CD14-positive monocyte (primary cell): ENCODE measurements at regions not wholly inside any gene's neighbourhood (a gene's known extent, or its start where the extent isn't known, plus 50 kb on each side); places are given as distances from the start of the nearest gene placed in this dataset.

ENCODE experiments used
- DNase-seq, 3 donors: peaks; one replicate each; pipeline ENCODE4 v3.0.0-alpha.2; 2011 to 2022
- H2AFZ ChIP-seq: 2 replicates; pipeline ENCODE4 v1.6.0; 2012; ENCODE audit warnings: mild to moderate bottlenecking, low read depth, low read length, inconsistent platforms; ENCODE audit not compliant: insufficient read depth, poor library complexity, severe bottlenecking
- H3K27ac ChIP-seq, 2 donors: 1 replicate in 1 of 2; 2 replicates in 1 of 2; pipeline ENCODE4 v1.5.1; 2012 to 2013; ENCODE audit warnings: low read length in 2 of 2, control low read depth in 1 of 2, inconsistent platforms in 1 of 2, low read depth in 1 of 2, mild to moderate bottlenecking in 1 of 2
- H3K27me3 ChIP-seq, 2 donors: one replicate each; pipeline versions ENCODE4 v1.6.0 to v1.6.1; 2011 to 2013; ENCODE audit warnings: low read length in 2 of 2; ENCODE audit not compliant: control insufficient read depth in 2 of 2, insufficient read depth in 2 of 2
- H3K36me3 ChIP-seq, 2 donors: replicated peaks in 1 of 2; 1 replicate in 1 of 2; 2 replicates in 1 of 2; pipeline versions ENCODE4 v1.5.1 to v1.6.1; 2012 to 2013; ENCODE audit warnings: low read length in 2 of 2, control low read depth in 1 of 2, inconsistent platforms in 1 of 2, mild to moderate bottlenecking in 1 of 2; ENCODE audit not compliant: insufficient read depth in 2 of 2, control insufficient read depth in 1 of 2
- H3K4me1 ChIP-seq, 2 donors: 1 replicate in 1 of 2; 2 replicates in 1 of 2; pipeline versions ENCODE4 v1.5.1 to v1.6.1; 2012 to 2013; ENCODE audit warnings: low read length in 2 of 2, control low read depth in 1 of 2, inconsistent platforms in 1 of 2, mild to moderate bottlenecking in 1 of 2, moderate library complexity in 1 of 2; ENCODE audit not compliant: insufficient read depth in 2 of 2, control insufficient read depth in 1 of 2
- H3K4me2 ChIP-seq: replicated peaks from 2 replicates; pipeline ENCODE3; 2012; ENCODE audit warnings: low read length, moderate library complexity, mild to moderate bottlenecking; ENCODE audit not compliant: poor library complexity, severe bottlenecking; ENCODE audit errors: extremely low read depth
- H3K4me3 ChIP-seq, 3 experiments: fragments of 200-600 bp in 1 of 3; sonication (generic) in 1 of 3; replicated peaks in 1 of 3; 1 replicate in 2 of 3; 2 replicates in 1 of 3; pipeline ENCODE4 v1.5.1; 2011 to 2013; ENCODE audit warnings: low read length in 3 of 3, mild to moderate bottlenecking in 3 of 3, control low read depth in 2 of 3, low read depth in 2 of 3, inconsistent platforms in 1 of 3, moderate library complexity in 1 of 3
- H3K79me2 ChIP-seq: 2 replicates; pipeline ENCODE4 v1.6.0; 2012; ENCODE audit warnings: mild to moderate bottlenecking, control low read depth, inconsistent platforms, low read length, moderate library complexity; ENCODE audit not compliant: insufficient read depth
- H3K9ac ChIP-seq: 2 replicates; pipeline ENCODE4 v1.6.0; 2017; ENCODE audit warnings: low read length, mild to moderate bottlenecking; ENCODE audit not compliant: insufficient read depth, poor library complexity, severe bottlenecking
- H3K9me3 ChIP-seq, 2 donors: replicated peaks in 1 of 2; 1 replicate in 1 of 2; 2 replicates in 1 of 2; pipeline versions ENCODE4 v1.5.1 to v1.6.1; 2012 to 2013; ENCODE audit warnings: low read length in 2 of 2, control low read depth in 1 of 2; ENCODE audit not compliant: control insufficient read depth in 1 of 2, insufficient read depth in 1 of 2
- H4K20me1 ChIP-seq: 2 replicates; pipeline ENCODE4 v1.6.0; 2012; ENCODE audit warnings: mild to moderate bottlenecking, low read length, control low read depth, moderate library complexity; ENCODE audit not compliant: insufficient read depth
- H3K27ac Mint-ChIP-seq, 7 donors: one replicate each; pipeline ENCODE4 v1.8.0; 2020; ENCODE audit warnings: mild to moderate bottlenecking in 7 of 7, mixed read lengths in 7 of 7, moderate library complexity in 6 of 7, inconsistent platforms in 2 of 7
- H3K27me3 Mint-ChIP-seq, 3 donors: one replicate each; pipeline ENCODE4 v1.8.0; 2021 to 2022; ENCODE audit warnings: low read depth in 3 of 3, mild to moderate bottlenecking in 3 of 3, mixed read lengths in 3 of 3, moderate library complexity in 3 of 3, inconsistent platforms in 1 of 3
- H3K36me3 Mint-ChIP-seq, 2 donors: one replicate each; pipeline ENCODE4 v1.8.0; 2020; ENCODE audit warnings: mixed read lengths in 2 of 2, inconsistent platforms in 1 of 2, mild to moderate bottlenecking in 1 of 2
- H3K4me1 Mint-ChIP-seq: one replicate; pipeline ENCODE4 v1.8.0; 2020; ENCODE audit warnings: mild to moderate bottlenecking, mixed read lengths
- H3K4me3 Mint-ChIP-seq, 2 donors: one replicate each; pipeline ENCODE4 v1.8.0; 2020; ENCODE audit warnings: mild to moderate bottlenecking in 2 of 2, mixed read lengths in 2 of 2, moderate library complexity in 1 of 2
- H3K9me3 Mint-ChIP-seq, 7 donors: one replicate each; pipeline ENCODE4 v1.8.0; 2020 to 2022; ENCODE audit warnings: mixed read lengths in 7 of 7, mild to moderate bottlenecking in 6 of 7, moderate library complexity in 6 of 7, inconsistent platforms in 2 of 7
- CTCF ChIP-seq: fragments of 200-600 bp; IDR thresholded peaks from one replicate; pipeline ENCODE4 v1.8.0; 2022; ENCODE audit warnings: antibody characterized with exemption, mild to moderate bottlenecking
- WGBS: methylation state at CpG from one replicate; pipeline ENCODE4 v1.1.5; 2013; ENCODE audit warnings: missing lambda C conversion rate; ENCODE audit not compliant: insufficient coverage; 5-methylcytosine and 5-hydroxymethylcytosine counted together
- intact Hi-C, 2 donors: fragments of 100-400 bp; cut with micrococcal nuclease; formaldehyde crosslinking; loops; one replicate each; pipeline versions ENCODE4 v1.15.0 to v1.15.1; 2023

GRCh38 chr17:73962308-73962707 lies 241.2 kb upstream of the RPL38 start:
- Mint-ChIP-seq H3K4me3 (no peak overlapping the region), H3K9me3 (peaks cover 2 to 12% (median 8%) of the 10 kb centered on the region in 7 donors), H3K36me3 (no peaks in the 10 kb centered on the region), H3K4me1 (peaks cover 5% of the 10 kb centered on the region), H3K27ac (peak overlapping the region in 1 of 7 donors; percentile 59), H3K27me3 (peaks cover 0 to 3% (median 0%) of the 10 kb centered on the region in 3 donors)
- Histone ChIP-seq H3K4me3 (no peak overlapping the region), H3K36me3 (no peaks in the 10 kb centered on the region), H3K4me1 (peaks cover 0 to 3% of the 10 kb centered on the region in 2 donors), H3K9ac (no peak overlapping the region), H3K9me3 (peaks cover 0 to 3% of the 10 kb centered on the region in 2 donors), H2AFZ (no peak overlapping the region), H3K27me3 (no peaks in the 10 kb centered on the region), H4K20me1 (no peaks in the 10 kb centered on the region), H3K27ac (no peak overlapping the region), H3K4me2 (no peak overlapping the region), H3K79me2 (no peaks in the 10 kb centered on the region)
- no peak for DNase-seq
- no CpG with 5 or more reads among the region's 2 CpGs for WGBS
- intact Hi-C loops, result no loop called here
- TF ChIP-seq CTCF, result no peak

- 79% methylated on average over 3 of the region's 3 CpGs for WGBS
- no peaks in the 10 kb centered on the region for H4K20me1 ChIP-seq
- no peak for DNase-seq
- peaks cover 3 to 5% (median 3%) of the 10 kb centered on the region in 3 donors for H3K27me3 Mint-ChIP-seq
- TF ChIP-seq CTCF, result no peak
- H3K9me3 Mint-ChIP-seq, result peaks cover 2 to 12% (median 7%) of the 10 kb centered on the region in 7 donors
- no peak overlapping the region for H3K4me3 Mint-ChIP-seq
- intact Hi-C loops, result no loop called here
- peaks cover 27 to 34% of the 10 kb centered on the region in 2 donors for H3K4me1 ChIP-seq
- no peak overlapping the region for H3K27ac Mint-ChIP-seq
- no peak overlapping the region for H3K27ac ChIP-seq
- no peak overlapping the region for H2AFZ ChIP-seq
- peaks cover 34% of the 10 kb centered on the region for H3K4me1 Mint-ChIP-seq
- no peaks in the 10 kb centered on the region for H3K36me3 ChIP-seq
- H3K9me3 ChIP-seq, result no peaks in the 10 kb centered on the region
- no peaks in the 10 kb centered on the region for H3K79me2 ChIP-seq
- H3K4me3 ChIP-seq, result no peak overlapping the region
- no peak overlapping the region for H3K9ac ChIP-seq
- no peaks in the 10 kb centered on the region for H3K27me3 ChIP-seq
- H3K36me3 Mint-ChIP-seq, result no peaks in the 10 kb centered on the region
- no peak overlapping the region for H3K4me2 ChIP-seq
Measured at GRCh38 chr17:73968680-73969079, 234.8 kb upstream of the RPL38 start.
